ENCODE measurements at regions not wholly inside any gene's neighbourhood (a gene's known extent, or its start where the extent isn't known, plus 50 kb on each side); places are given as distances from the start of the nearest gene placed in this dataset.
A peak's percentile ranks its signal among the peaks of the same experiment; 100 is the strongest.
"Not testable (repeated sequence)": the region's sequence is repeated elsewhere in the genome, so short reads cannot be mapped to it uniquely, and the experiment has no call there.

DNA sequence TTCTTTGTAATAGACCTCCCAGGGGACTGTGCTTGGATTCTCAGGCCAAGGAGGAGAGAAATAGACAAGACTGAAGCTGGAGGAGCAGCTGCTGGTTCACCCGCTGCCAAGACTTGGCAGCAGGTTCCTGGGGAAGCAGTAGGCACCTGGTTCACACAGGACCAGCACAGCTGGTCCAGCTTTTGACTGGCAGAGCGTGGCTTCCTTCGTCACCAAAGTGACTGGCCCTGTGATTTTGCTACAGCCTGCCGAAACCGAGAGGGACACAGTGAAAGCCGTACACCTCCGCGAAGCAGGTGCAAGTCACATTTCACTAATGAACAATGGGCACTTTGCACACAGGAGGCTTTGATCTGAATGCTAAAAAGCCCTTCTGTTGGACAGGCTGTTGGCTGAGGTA lies 199.0 kb downstream of the RNF144B start:
- FAIRE-seq, result no peak
- DNase-seq (ENCODE audit: low spot score), result no peak

GRCh38 chr6:18595774-18596530 lies 208.8 kb downstream of the RNF144B start:
- FAIRE-seq (no peak), DNase-seq (ENCODE audit: low spot score) (peak; percentile 16)

- FAIRE-seq (no peak), DNase-seq (ENCODE audit: low spot score) (no peak)
Observed at GRCh38 chr6:18596531-18596835, 209.3 kb downstream of the RNF144B start.

GRCh38 chr6:18598551-18599264 lies 211.6 kb downstream of the RNF144B start:
- no peak for DNase-seq (ENCODE audit: low spot score)
- FAIRE-seq, result no peak

GRCh38 chr6:18600255-18600654 lies 213.1 kb downstream of the RNF144B start:
- FAIRE-seq (no peak), DNase-seq (ENCODE audit: low spot score) (no peak)

- DNase-seq (ENCODE audit: low spot score), result no peak
- no peak for FAIRE-seq
Observed at GRCh38 chr6:18601516-18602020, 214.4 kb downstream of the RNF144B start.

DNA sequence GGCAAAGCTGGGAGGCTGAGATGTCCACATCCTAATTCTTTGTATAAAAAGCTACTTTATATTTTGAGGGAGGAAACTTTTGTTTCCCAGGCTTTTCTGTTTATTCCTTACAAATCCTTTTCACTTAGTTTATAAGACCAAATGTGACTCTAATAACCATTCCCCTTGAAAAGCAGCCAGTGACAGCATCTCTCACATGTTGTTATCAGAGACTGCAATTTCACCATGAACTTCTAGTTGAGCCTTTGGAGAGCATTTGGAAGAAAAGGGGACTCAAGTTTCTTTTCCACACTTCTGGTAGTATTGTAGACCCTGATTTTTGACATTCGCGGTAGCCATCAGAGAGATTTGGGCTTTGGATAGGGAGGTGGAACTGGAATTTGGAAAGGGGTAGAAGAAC lies 215.8 kb downstream of the RNF144B start:
- no peak for FAIRE-seq
- DNase-seq (ENCODE audit: low spot score), result no peak

GRCh38 chr6:18603361-18603760 lies 216.2 kb downstream of the RNF144B start:
- FAIRE-seq, result no peak
- DNase-seq (ENCODE audit: low spot score), result no peak

DNA sequence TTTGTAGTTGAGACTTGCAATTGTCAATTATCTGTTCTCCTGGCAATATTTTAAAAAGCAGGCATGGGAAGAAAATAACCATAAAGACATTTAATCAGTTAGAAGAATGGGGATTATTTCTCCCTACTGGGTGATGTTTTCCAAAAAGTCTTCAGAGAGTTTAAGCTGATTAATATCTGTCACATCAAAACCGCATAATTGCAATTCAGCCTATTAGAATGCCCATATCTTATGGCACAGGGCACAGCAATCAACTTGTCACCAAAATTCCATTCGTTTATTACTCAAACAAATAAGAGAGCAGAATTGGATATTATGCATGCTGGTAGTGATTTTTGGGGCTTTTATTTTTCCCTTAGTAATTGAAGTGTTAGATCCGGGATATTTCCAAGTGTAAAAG lies 218.7 kb downstream of the RNF144B start:
- DNase-seq (ENCODE audit: low spot score) (no peak), FAIRE-seq (no peak)

DNA sequence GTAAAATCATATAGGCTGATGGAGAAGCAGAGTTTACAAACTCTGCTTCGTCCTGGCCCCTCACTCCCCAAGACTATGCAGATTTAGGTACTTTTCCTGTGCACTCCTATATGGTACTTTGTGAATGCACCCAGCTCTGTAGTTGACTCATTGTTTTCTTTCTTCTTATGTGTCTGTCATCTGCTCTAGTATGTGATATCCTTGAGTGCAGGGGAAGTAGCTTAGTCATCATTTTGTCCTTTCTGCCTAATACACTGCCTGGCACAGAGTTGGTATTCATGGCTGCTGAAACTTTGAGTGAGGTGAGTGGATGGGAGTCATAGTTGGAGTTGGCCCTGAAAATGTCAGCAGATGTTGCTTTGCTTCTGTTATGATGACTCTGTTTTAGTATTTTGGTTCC lies 222.6 kb downstream of the RNF144B start:
- FAIRE-seq, result no peak
- no peak for DNase-seq (ENCODE audit: low spot score)

- DNase-seq (ENCODE audit: low spot score) (no peak), FAIRE-seq (no peak)
Observed at GRCh38 chr6:18613319-18613925, 226.3 kb downstream of the RNF144B start.

- no peak for DNase-seq (ENCODE audit: low spot score)
- FAIRE-seq, result no peak
Observed at GRCh38 chr6:18629571-18629970, 242.4 kb downstream of the RNF144B start.

- DNase-seq (ENCODE audit: low spot score) (peak; percentile 45), FAIRE-seq (peak; percentile 58)
Observed at GRCh38 chr6:18632670-18633410, 245.7 kb downstream of the RNF144B start.

GRCh38 chr6:18634912-18635311 lies 247.8 kb downstream of the RNF144B start:
- FAIRE-seq, result no peak
- DNase-seq (ENCODE audit: low spot score), result no peak

GRCh38 chr6:18640134-18640533 lies 253.0 kb downstream of the RNF144B start:
- DNase-seq (ENCODE audit: low spot score) (no peak), FAIRE-seq (no peak)

- DNase-seq (ENCODE audit: low spot score) (no peak), FAIRE-seq (no peak)
Observed at GRCh38 chr6:18640754-18641153, 253.6 kb downstream of the RNF144B start.

DNA sequence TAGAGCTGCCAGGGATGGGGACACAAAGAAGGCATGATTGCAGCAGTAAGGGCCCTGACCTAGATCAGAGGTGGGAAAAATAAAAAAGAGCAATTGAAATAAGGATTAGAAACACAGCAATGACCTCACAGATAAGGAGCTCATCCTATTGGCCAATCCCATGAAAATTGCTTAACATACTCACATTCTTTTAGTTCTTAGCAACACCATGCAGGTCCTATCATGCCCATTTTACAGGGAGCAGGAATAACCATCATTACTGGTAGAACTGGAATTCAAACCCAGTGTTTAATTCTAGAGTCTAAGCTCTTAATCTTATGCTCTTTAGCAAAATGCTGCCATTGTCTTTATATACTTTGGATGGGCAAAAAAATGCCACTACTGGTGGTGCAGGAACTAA lies 267.7 kb downstream of the RNF144B start:
- no peak for FAIRE-seq
- no peak for DNase-seq (ENCODE audit: low spot score)

DNA sequence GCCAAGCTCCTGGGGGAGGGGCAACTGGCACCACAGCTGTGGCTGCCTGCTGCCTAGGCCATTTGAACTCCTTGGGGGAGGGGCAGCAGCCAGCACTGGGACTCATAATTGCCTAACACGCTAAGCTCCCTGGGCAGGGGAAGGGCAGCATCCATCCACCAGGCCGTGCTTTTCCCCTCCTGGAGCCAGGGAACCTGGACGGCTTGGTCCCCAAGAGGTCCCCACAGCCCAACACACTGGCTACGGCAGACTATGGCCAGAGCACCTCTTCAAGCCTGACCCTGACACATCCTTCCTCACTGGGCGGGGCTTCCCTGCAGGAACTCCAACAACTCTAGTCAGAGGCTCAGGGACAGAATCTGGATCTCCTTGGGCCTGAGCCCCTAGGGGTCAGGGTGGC lies 269.4 kb downstream of the RNF144B start:
- no peak for DNase-seq (ENCODE audit: low spot score)
- no peak for FAIRE-seq

- FAIRE-seq, result not testable (repeated sequence)
Observed at GRCh38 chr6:18659994-18660393, 272.8 kb downstream of the RNF144B start.

GRCh38 chr6:18663011-18663410 lies 275.9 kb downstream of the RNF144B start:
- no peak for DNase-seq (ENCODE audit: low spot score)
- FAIRE-seq, result no peak

More at GRCh38 chr6:18659994-18660393, 272.8 kb downstream of the RNF144B start:
- not testable (repeated sequence) for DNase-seq (ENCODE audit: low spot score)

DNA sequence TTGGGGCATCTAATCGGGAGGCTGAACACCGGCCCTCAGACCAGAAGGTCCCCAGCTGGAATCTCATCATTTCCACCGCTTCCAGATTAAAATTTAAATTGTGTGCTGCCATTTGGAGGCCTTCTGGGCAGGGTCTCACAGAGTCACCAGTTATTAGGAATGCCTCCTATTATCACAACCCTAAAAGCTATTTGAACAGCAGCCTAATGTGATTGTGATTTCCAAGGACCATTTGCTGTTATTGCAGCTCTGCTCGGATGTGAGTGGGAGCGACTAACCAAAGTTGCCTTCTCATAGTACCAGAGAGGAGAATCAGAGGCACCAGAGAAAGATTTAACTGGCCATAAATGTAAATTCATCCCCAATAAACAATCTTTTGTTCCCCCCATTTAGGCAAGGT lies 277.3 kb downstream of the RNF144B start:
- FAIRE-seq, result no peak

DNA sequence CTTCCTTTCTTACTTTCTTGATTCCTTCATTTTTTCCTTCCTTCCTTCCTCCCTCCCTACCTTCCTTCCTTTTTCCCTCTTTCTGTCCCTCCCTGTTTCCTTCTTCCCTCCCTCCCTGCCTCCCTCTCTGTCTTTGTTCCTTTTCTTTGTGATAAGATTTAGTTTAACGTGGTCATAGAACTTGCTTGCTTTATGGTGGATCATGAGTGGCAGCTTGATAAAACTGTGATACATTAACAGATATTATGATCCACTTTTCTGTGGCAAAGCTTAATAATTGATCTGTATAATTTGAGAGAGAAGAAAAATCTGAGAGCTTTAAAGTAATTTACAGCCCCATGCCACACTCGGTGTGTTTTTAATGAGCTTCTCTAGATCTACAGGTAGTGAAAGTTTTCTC lies 280.5 kb downstream of the RNF144B start:
- FAIRE-seq (no peak), DNase-seq (ENCODE audit: low spot score) (no peak)

More for the DNA sequence above, 277.3 kb downstream of the RNF144B start:
- DNase-seq (ENCODE audit: low spot score), result no peak
